ENCODE measurements at regions not wholly inside any gene's neighbourhood (a gene's known extent, or its start where the extent isn't known, plus 50 kb on each side); places are given as distances from the start of the nearest gene placed in this dataset.

DNA sequence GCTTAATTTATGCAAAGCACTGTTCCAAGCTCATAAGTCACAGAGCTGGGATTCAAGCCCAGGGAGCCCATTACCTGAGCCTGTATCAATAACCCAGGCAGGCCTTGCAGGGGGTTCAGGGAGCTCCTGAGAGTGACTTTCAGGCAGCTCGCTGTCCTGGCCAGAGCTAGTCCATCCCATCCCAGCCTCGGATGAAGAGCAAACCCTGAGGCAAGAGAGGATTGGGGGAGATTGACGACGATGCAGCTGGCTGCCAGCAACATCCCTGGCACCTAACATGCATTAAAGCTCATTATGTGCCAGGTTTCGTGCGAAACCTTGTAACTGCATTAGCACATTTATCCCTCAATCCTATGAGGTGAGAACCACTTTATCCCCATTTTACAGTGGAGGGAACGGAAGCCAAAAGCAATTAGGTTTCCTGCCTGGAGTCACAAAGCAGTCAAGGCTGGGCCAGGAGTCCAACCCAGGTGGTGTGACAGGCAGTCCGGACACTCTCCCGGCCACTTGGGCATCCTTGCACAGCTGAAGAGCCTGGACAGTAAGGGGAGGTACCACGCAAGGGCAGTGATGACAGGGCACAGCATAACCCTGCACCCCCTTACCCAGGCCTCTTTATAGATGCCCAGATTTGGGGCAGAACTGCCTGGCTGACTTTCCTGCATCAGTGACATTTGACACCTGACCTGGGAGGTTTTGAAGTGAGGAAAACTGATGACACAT, 129.8 kb upstream of the CHST15 start:
- ATAC-seq (ENCODE audit: insufficient read depth, low FRiP score) (no peak), DNase-seq (no peak)
- Histone ChIP-seq H3K27me3 (ENCODE audit: control insufficient read depth in 3 of 3, insufficient read depth in 3 of 3, low read length in 2 of 3) (no peaks in the 10 kb centered on the region), H3K27ac (ENCODE audit: low read depth in 1 of 2, low read length in 1 of 2) (no peak overlapping the region), H3K36me3 (ENCODE audit: control insufficient read depth in 4 of 4, insufficient read depth in 4 of 4, low read length in 4 of 4) (no peaks in the 10 kb centered on the region), H3K9me3 (ENCODE audit: control insufficient read depth in 4 of 4, insufficient read depth in 3 of 4, low read length in 3 of 4) (peaks cover 0 to 7% (median 0%) of the 10 kb centered on the region in 4 donors), H3K4me3 (no peak overlapping the region), H3K4me1 (ENCODE audit: control insufficient read depth in 5 of 5, insufficient read depth in 5 of 5, low read length in 5 of 5) (peaks cover 0 to 23% (median 5%) of the 10 kb centered on the region in 5 donors), H3K9ac (ENCODE audit: insufficient read depth in 1 of 2, low read length in 2 of 2) (no peak overlapping the region)
- TF ChIP-seq, protein P1, sequence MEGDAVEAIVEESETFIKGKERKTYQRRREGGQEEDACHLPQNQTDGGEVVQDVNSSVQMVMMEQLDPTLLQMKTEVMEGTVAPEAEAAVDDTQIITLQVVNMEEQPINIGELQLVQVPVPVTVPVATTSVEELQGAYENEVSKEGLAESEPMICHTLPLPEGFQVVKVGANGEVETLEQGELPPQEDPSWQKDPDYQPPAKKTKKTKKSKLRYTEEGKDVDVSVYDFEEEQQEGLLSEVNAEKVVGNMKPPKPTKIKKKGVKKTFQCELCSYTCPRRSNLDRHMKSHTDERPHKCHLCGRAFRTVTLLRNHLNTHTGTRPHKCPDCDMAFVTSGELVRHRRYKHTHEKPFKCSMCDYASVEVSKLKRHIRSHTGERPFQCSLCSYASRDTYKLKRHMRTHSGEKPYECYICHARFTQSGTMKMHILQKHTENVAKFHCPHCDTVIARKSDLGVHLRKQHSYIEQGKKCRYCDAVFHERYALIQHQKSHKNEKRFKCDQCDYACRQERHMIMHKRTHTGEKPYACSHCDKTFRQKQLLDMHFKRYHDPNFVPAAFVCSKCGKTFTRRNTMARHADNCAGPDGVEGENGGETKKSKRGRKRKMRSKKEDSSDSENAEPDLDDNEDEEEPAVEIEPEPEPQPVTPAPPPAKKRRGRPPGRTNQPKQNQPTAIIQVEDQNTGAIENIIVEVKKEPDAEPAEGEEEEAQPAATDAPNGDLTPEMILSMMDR (IDR thresholded peaks at IDR 0.05; ENCODE audit: control extremely low read depth, extremely low read depth) = no peak
- 81 to 87% methylated on average over 10 of the region's 10 CpGs for WGBS, 2 donors

DNA sequence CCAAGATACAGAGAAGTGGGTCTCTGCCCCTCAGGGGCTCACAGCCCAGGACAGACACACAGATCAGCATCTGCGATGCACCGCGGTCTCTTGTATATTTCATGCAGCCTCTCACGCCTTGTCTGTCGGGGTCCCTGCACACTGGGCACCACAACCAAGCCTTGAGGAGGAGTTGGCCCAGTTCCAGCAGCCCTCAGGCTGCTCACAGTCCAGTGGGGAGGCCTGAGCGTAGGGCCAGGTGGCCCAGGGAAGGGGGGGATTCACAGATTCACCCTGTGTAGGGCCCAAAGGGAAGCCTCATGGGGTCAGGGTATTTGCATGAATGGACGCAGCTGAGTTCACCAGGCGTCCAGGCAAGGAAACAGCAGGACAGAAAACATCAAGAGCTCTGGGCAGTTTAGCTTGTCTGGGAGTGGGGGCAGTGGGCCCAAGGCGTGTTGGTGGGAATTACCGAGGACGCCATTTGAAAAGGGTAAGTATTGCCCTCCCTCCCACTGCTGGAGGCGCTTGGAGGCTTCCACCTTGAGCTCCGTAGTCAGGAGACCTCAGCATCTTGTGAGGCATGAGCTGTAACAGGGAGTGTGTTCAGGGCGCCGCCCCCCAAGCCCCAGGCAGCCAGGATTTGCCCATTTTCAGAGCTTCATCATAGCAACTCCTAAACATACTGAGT, 129.1 kb upstream of the CHST15 start:
- no peak for ATAC-seq (ENCODE audit: insufficient read depth, low FRiP score)
- DNase-seq = peak in 2 of 3 donors; percentile 17 to 22

DNA sequence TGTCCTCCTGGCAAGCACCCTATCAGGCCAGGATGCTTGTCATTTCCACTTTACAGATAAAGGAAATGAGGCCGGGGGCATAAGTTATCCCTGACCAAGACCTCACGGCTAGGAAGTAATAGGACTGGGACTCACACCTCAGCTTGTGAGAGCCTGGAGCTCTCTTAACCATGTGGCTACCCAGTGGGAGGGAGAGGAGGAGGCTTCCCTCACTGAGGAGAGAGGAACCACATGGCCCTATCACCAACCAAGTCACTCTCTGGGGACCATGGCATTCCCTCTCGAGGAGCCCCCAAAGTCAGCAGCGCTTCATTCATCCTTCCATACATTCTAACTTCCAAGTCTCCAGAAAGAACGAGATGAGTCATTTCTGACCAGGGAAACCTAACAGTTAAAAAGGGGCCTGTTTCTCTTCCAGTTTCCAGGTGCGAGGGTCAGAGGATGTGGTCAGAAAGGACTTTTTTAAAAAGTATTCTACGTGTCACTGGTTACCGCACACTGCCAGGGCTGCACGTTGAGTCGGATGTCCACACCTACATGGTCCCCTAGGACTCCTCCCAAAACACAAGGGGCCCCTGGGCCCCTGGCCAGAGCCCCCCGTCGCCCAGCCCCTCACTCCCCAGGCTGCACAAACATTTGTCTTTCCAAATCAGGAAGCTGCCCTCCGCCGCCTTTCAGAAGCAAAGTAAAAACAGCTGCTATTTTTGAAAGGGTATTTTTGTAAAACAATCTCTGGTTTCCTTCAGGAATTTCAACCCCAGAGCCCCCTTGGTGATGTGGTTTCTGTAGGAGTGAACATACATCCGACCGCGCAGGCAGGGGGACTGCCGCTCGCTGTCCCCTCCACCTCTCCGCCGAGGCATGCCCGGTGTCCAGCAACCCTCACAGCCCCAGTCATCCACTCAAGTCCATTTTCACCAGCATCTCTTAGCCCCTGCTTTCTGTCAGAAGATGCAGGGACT, 128.2 kb upstream of the CHST15 start:
- no peak overlapping the region for H3K27ac ChIP-seq (ENCODE audit: low read depth in 1 of 2, low read length in 1 of 2)
- WGBS, 2 donors = 21 to 38% methylated on average over 22 of the region's 22 CpGs

More for the DNA sequence above, 129.1 kb upstream of the CHST15 start:
- no peak overlapping the region for H3K27ac ChIP-seq (ENCODE audit: low read depth in 1 of 2, low read length in 1 of 2)
- H3K4me3 ChIP-seq = no peak overlapping the region
- WGBS, 2 donors = 86 to 87% methylated on average over 15 of the region's 15 CpGs
- TF ChIP-seq, protein P1 (IDR thresholded peaks at IDR 0.05; ENCODE audit: control extremely low read depth, extremely low read depth) = no peak
- peaks cover 0 to 23% (median 5%) of the 10 kb centered on the region in 5 donors for H3K4me1 ChIP-seq (ENCODE audit: control insufficient read depth in 5 of 5, insufficient read depth in 5 of 5, low read length in 5 of 5)
- no peaks in the 10 kb centered on the region for H3K27me3 ChIP-seq (ENCODE audit: control insufficient read depth in 3 of 3, insufficient read depth in 3 of 3, low read length in 2 of 3)
- peaks cover 0 to 7% (median 0%) of the 10 kb centered on the region in 4 donors for H3K9me3 ChIP-seq (ENCODE audit: control insufficient read depth in 4 of 4, insufficient read depth in 3 of 4, low read length in 3 of 4)
- H3K9ac ChIP-seq (ENCODE audit: insufficient read depth in 1 of 2, low read length in 2 of 2) = no peak overlapping the region
- no peaks in the 10 kb centered on the region for H3K36me3 ChIP-seq (ENCODE audit: control insufficient read depth in 4 of 4, insufficient read depth in 4 of 4, low read length in 4 of 4)

More for the DNA sequence above, 128.2 kb upstream of the CHST15 start:
- DNase-seq (peak in 2 of 3 donors; percentile 28 to 37), ATAC-seq (ENCODE audit: insufficient read depth, low FRiP score) (no peak)
- no peaks in the 10 kb centered on the region for H3K27me3 ChIP-seq (ENCODE audit: control insufficient read depth in 3 of 3, insufficient read depth in 3 of 3, low read length in 2 of 3)
- no peak overlapping the region for H3K4me3 ChIP-seq
- H3K36me3 ChIP-seq (ENCODE audit: control insufficient read depth in 4 of 4, insufficient read depth in 4 of 4, low read length in 4 of 4) = no peaks in the 10 kb centered on the region
- H3K4me1 ChIP-seq (ENCODE audit: control insufficient read depth in 5 of 5, insufficient read depth in 5 of 5, low read length in 5 of 5) = peaks cover 0 to 23% (median 5%) of the 10 kb centered on the region in 5 donors
- no peaks in the 10 kb centered on the region for H3K9me3 ChIP-seq (ENCODE audit: control insufficient read depth in 4 of 4, insufficient read depth in 3 of 4, low read length in 3 of 4)
- TF ChIP-seq, protein P1 (IDR thresholded peaks at IDR 0.05; ENCODE audit: control extremely low read depth, extremely low read depth) = no peak
- no peak overlapping the region for H3K9ac ChIP-seq (ENCODE audit: insufficient read depth in 1 of 2, low read length in 2 of 2)

Data from lung (tissue), 11 donors.